ENCODE measurements at regions not wholly inside any gene's neighbourhood (a gene's known extent, or its start where the extent isn't known, plus 50 kb on each side); places are given as distances from the start of the nearest gene placed in this dataset.

- no peak for TF ChIP-seq CTCF (IDR thresholded peaks at IDR 0.05)
- no peak for TF ChIP-seq POLR2A (IDR thresholded peaks at IDR 0.05)
Observed at GRCh38 chr5:166617507-166617906, 1673.9 kb upstream of the WWC1 start.
